GM21526 (cell line): ENCODE measurements at regions not wholly inside any gene's neighbourhood (a gene's known extent, or its start where the extent isn't known, plus 50 kb on each side); places are given as distances from the start of the nearest gene placed in this dataset.
A peak's percentile ranks its signal among the peaks of the same experiment; 100 is the strongest.

ENCODE experiments used
- ATAC-seq: cut with Tn5 transposase; IDR thresholded peaks from one replicate; pipeline ENCODE4 v1.9.1; 2021; ENCODE audit warnings: moderate library complexity; ENCODE audit not compliant: unreplicated experiment, low FRiP score

- no peak for ATAC-seq
Measured at GRCh38 chr5:144774197-144774596, 603.5 kb downstream of the KCTD16 start.

GRCh38 chr5:144773628-144774027 lies 603.0 kb downstream of the KCTD16 start:
- no peak for ATAC-seq

- ATAC-seq: no peak
Measured at GRCh38 chr5:144771802-144772201, 601.1 kb downstream of the KCTD16 start.

GRCh38 chr5:144742361-144742760 lies 571.7 kb downstream of the KCTD16 start:
- ATAC-seq: no peak

GRCh38 chr5:144731786-144732185 lies 561.1 kb downstream of the KCTD16 start:
- no peak for ATAC-seq

- ATAC-seq: peak; percentile 90
Measured at GRCh38 chr5:144712090-144712489, 541.4 kb downstream of the KCTD16 start.

- peak; percentile 40 for ATAC-seq
Measured at GRCh38 chr5:144711172-144711571, 540.5 kb downstream of the KCTD16 start.

- ATAC-seq: no peak
Measured at GRCh38 chr5:144710637-144711036, 540.0 kb downstream of the KCTD16 start.

GRCh38 chr5:144703776-144704175 lies 533.1 kb downstream of the KCTD16 start:
- ATAC-seq: no peak

GRCh38 chr5:144698484-144698883 lies 527.8 kb downstream of the KCTD16 start:
- no peak for ATAC-seq

- no peak for ATAC-seq
Measured at GRCh38 chr5:144697847-144698262, 527.2 kb downstream of the KCTD16 start.

- ATAC-seq: no peak
Measured at GRCh38 chr5:144691936-144692335, 521.3 kb downstream of the KCTD16 start.

- ATAC-seq: no peak
Measured at GRCh38 chr5:144684899-144685298, 514.2 kb downstream of the KCTD16 start.

GRCh38 chr5:144680711-144681110 lies 510.0 kb downstream of the KCTD16 start:
- ATAC-seq: no peak

- ATAC-seq: no peak
Measured at GRCh38 chr5:144671066-144671465, 500.4 kb downstream of the KCTD16 start.

- no peak for ATAC-seq
Measured at GRCh38 chr5:144659634-144660227, 489.1 kb downstream of the KCTD16 start.

- ATAC-seq: no peak
Measured at GRCh38 chr5:144644317-144644716, 473.6 kb downstream of the KCTD16 start.

- ATAC-seq: no peak
Measured at GRCh38 chr5:144638787-144639186, 468.1 kb downstream of the KCTD16 start.

GRCh38 chr5:144634138-144634537 lies 463.5 kb downstream of the KCTD16 start:
- ATAC-seq: no peak

GRCh38 chr5:144598451-144599068 lies 427.9 kb downstream of the KCTD16 start:
- ATAC-seq: no peak

- no peak for ATAC-seq
Measured at GRCh38 chr5:144596517-144596916, 425.8 kb downstream of the KCTD16 start.

- ATAC-seq: no peak
Measured at GRCh38 chr5:144594919-144595318, 424.2 kb downstream of the KCTD16 start.
